Nucleus accumbens (tissue), 56 donors: ENCODE measurements at regions not wholly inside any gene's neighbourhood (a gene's known extent, or its start where the extent isn't known, plus 50 kb on each side); places are given as distances from the start of the nearest gene placed in this dataset.

Source experiments
- DNase-seq, 56 donors: peaks; one replicate each; lab custom pipeline; 2025; lab: John Stamatoyannopoulos, UW

GRCh38 chr1:103259982-103260381 is 151.7 kb upstream of the COL11A1 start:
- DNase-seq, result no peak

DNA sequence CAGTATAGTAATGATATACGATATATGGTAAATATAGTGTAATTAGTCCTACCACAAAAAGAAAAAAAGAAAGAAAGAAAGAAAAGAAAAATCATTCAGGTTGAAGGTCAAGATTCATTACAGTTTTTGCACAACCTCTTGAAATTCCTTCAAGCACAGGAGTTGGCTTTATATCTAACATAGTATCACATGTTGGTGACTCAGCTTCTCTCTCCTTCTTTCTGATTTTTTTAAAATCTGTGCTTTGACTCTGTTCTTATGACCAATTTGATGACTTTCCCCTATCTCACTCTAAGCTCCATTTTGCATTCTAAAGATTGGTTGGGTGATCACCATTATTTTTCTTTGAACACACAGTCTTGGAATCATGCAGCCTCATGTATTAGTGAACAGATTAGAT is 148.2 kb upstream of the COL11A1 start:
- DNase-seq, result no peak

DNA sequence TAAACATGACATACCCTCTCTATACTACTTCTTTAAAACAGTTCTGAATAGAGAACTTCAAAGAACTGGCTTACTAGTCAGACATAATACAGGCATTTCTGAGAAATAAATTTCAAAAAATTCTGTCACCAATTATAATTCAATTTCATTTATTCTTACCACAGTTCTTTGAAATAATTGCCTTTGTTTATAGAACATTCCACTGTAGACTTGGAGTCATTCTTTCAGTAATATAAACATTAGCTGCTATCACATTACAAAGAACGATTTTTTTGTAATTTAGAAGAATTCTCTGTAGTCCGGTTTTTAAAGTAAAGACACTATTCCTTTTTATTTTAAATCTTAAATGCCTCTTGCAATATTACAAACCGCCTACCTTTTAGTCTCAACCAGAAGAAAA is 146.4 kb upstream of the COL11A1 start:
- no peak for DNase-seq

DNA sequence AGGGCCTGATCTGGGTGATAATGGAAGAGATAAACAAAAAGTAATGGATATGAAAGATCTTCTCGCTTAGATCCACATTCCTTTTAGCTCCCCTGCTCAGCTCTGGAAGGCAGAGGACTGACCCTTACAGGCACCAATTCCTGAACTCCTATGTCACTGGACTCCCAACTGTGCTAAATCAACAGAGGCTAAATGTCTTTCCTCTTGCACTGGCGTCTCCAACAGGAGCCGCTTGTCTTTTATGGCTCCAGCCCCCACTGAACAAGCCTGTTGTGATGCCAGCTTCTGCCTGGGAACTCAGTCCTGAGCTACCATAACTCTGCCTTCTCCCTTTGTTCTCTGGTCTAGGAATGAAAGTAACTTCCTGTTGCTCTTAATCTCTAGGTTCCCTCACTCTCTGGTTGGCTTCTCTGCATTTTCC is 142.1 kb upstream of the COL11A1 start:
- no peak for DNase-seq

GRCh38 chr1:103248417-103249102 is 140.2 kb upstream of the COL11A1 start:
- DNase-seq, result no peak

GRCh38 chr1:103247517-103247916 is 139.2 kb upstream of the COL11A1 start:
- DNase-seq, result no peak

GRCh38 chr1:103243481-103243880 is 135.2 kb upstream of the COL11A1 start:
- no peak for DNase-seq

- DNase-seq, result no peak
These were observed 130.7 kb upstream of the COL11A1 start for GRCh38 chr1:103239034-103239433.

DNA sequence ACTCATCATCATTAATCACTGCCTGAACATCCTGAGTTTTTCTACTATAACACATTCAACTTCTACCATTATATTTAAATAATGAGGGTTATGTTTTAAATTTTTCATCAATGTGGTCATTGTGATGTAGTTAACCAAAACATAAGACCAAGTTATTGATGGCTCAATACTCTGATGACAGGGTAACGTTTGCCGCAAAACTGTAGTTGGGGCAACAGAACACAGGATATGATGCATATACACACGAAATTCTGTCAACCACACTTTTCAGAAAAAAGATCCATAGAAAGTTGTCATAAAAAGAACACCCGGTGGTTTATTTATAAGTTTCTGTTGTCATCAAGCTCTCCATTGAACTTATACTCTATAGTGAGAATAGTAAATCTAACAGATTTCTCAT is 121.7 kb upstream of the COL11A1 start:
- no peak for DNase-seq

GRCh38 chr1:103220631-103221041 is 112.3 kb upstream of the COL11A1 start:
- DNase-seq, result no peak

GRCh38 chr1:103218821-103219220 is 110.5 kb upstream of the COL11A1 start:
- no peak for DNase-seq

GRCh38 chr1:103218369-103218768 is 110.0 kb upstream of the COL11A1 start:
- no peak for DNase-seq

DNA sequence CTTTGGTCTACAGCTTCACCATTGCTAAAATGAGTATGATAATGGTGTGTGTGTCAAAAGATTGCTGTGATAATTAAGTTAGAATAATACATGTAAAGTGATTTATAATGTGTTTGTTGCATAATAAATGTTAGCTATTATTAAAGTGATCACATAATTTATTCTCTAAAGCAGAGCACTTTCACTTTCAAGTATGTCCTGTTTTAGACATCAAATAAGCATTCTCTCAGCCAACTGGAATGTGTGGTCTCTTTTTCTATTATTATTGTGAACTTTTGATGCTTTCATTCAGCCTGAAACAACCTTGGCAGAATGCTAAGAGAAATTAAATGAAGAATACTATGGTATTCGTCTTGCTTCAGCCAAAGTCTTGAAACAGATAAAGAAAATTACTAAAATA is 102.8 kb upstream of the COL11A1 start:
- DNase-seq, result no peak

DNA sequence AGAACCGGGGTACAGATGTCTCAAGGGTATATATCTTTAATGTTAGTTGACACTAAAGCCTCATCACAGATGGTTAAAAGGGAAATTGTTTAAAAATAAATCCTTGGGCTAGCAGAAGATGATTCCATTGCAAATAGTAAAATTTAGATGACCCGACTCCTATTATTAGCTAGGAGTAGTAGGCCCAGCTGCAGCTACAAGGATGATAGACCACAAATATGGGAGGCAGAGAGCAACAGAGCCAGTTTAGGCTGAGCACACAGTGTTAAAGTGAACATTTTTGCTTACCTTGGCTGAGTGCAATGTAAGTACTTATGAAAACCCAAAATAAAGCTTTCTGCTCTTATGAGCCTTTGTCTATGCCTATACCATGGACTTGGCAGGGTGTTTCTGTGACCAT is 100.5 kb upstream of the COL11A1 start:
- no peak for DNase-seq

DNA sequence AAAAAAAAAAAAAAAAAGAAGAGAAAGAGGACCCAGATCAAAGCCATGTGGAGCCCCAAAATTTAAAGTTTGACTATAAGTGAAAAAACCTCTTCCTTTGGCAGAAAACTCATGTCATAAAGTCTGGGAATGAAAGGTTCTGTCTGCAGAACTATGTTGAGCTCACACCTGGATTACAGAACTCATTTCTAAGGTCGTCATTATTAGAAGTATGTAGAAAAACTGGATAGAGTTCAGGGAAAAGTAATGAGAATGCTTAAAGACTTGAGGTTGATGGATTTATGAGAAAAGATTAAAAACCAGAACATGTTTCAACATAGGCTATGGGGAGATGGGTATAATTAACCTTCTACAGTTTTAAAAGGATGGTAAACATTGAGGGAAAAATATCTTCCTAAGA is 90.7 kb upstream of the COL11A1 start:
- DNase-seq, result no peak

- no peak for DNase-seq
These were observed 89.8 kb upstream of the COL11A1 start for GRCh38 chr1:103198076-103198475.

DNA sequence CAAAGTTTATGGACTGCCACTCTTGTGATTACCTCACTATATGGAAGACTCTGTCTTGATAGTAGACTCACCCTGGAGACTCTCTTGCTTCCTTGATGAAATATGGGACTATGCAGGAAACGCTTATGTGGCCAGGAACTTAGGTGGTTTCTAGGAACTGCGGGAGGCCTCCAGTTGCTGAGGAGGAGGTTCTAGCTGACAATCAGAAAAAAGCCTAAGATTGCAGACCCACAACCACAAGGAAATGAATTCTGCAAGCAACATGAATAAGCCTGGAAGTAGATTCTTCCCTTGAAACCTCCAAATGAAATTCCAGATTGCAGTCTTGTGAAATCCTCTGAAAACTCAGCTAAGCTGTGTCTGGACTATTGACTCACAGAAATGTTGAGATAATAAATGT is 88.9 kb upstream of the COL11A1 start:
- no peak for DNase-seq

DNA sequence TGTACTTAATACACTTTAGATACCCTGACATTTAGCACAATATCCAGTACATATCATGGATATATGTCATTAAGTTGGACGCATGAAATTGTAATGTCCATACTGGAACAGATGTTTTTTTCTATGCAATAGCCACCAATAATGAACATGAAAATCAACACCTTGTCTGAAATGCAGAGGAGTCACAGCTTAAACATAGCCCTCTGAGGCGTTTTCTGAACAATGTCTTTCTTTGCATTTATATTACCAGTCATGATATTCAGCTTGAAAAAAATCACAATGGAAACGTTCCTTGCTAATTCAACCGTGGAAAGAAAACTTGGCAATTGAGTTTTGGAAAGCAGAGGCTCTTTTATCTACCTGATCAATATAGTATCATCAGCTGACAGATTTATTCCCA is 86.7 kb upstream of the COL11A1 start:
- no peak for DNase-seq

DNA sequence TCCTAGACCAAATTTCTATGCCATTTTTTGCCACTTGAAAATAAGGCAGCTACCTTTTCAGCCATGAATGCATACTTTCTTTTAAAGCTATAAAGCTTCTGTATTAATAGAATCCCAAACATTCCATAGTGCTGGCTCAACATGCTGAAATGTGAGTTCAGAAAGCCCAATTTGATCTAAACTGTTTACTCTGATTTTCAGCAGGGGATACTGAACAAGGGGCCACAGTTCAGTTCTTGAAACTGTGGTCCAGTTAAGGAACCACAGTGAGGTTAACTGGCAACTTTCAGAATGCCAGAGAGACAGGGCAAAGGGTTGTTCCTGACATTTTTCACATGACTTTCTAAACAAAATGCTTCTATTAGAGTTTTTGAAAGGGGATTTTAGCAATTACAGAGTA is 85.7 kb upstream of the COL11A1 start:
- DNase-seq, result no peak

- no peak for DNase-seq
These were observed 83.0 kb upstream of the COL11A1 start for GRCh38 chr1:103191327-103191726.

GRCh38 chr1:103190766-103191165 is 82.4 kb upstream of the COL11A1 start:
- no peak for DNase-seq

DNA sequence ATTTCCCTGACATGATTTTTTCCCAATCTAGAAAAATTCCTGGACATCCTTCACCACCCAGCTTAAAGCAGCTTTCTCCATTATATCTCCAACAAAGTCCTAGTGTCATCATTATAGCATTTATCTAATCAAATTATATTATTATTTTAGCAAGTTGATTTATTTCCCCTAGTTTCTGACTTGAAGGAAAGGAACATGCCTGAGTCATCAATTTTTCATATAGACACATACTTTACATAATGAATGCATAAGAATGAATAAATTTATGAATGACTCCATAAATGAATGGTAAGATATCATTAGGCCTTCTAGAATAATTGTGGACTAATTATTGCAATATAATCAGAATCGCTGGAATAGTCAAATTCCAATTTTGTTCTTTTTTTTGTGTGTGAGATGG is 79.4 kb upstream of the COL11A1 start:
- DNase-seq, result no peak

DNA sequence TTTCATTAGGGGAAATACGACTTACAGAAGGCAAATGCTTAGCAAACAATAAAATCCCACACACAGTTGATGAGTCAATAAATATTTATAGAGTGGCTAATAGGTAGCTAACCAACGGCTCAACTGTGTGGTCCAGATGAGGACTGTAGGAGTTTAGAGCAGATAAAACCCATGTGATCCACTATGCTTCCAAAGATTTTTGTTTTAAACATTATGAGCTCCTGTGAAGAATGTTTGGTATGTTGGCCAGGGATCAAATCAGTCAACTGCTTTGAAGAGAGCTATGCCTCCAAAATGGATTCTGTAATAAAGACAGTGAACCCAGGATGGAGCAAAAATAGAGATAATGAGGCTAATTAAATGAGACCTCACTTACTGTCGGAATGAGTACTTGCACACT is 72.3 kb upstream of the COL11A1 start:
- no peak for DNase-seq
